ENCODE measurements at regions not wholly inside any gene's neighbourhood (a gene's known extent, or its start where the extent isn't known, plus 50 kb on each side); places are given as distances from the start of the nearest gene placed in this dataset.

DNA sequence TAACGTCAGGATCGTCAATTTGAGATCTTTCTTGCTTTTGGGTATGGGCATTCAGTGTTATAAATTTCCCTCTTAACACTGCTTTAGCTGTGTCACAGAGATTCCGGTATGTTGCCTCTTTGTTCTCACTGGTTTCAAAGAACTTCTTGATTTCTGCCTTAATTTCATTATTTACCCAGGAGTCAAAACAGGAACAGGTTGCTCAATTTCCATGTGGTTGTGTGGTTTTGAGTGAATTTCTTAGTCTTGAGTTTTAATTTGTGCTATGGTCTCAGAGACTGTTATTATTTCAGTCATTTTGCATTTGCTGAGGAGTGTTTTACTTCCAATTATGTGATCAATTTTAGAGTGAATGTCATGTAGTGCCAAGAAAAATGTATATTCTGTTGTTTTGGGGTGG is 153.1 kb downstream of the PCDH17 start:
- no peaks in the 10 kb centered on the region for H3K36me3 ChIP-seq
- no peaks in the 10 kb centered on the region for H3K4me1 ChIP-seq
- DNase-seq, result no peak
- H3K9me3 ChIP-seq, result no peaks in the 10 kb centered on the region
- H3K27me3 ChIP-seq, result no peaks in the 10 kb centered on the region
- TF ChIP-seq CTCF (IDR thresholded peaks at IDR 0.05; ENCODE audit: low read depth, low read length), result no peak
- no peak overlapping the region for H3K4me3 ChIP-seq (ENCODE audit: low read depth, low read length)

DNA sequence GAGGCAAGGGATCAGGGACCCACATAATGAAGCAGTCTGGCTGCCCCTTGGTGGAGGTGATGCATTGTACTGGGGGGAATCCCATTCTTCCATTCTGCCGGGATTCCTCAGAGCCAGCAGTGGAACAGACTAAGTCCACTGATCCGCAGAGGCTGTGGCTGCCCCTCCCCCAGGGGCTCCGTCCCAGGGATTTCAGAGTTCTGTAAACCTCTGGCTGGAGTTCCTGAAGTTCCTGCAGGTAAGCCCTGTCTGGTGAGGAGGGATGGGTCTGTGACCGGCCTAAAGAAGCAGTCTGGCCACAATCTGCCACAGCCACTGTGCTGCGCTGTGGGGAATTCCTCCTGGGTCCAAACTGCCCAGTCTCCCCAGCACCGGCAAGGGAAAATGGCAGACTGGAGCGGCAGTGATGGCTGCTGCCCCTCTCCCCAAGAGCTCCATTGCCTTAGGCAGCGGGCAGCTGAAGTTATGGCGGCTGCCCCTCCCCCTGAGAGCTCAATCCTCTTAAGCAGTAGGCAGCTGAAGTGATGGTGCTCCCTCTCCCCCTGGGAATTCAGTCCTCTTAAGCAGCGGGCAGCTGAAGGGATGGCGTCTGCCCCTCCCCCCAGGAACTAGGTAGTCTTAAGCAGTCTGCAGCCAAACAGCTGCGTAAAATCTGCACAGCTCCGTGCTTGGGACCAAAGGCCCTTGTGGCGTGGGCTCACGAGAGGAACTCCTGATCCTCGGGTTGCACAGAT is 155.7 kb downstream of the PCDH17 start:
- H3K4me1 ChIP-seq, result no peaks in the 10 kb centered on the region
- peak; percentile 12 for DNase-seq
- TF ChIP-seq CTCF (IDR thresholded peaks at IDR 0.05; ENCODE audit: low read depth, low read length), result no peak
- no peaks in the 10 kb centered on the region for H3K36me3 ChIP-seq
- no peak overlapping the region for H3K4me3 ChIP-seq (ENCODE audit: low read depth, low read length)
- no peaks in the 10 kb centered on the region for H3K27me3 ChIP-seq
- H3K9me3 ChIP-seq, result no peaks in the 10 kb centered on the region

DNA sequence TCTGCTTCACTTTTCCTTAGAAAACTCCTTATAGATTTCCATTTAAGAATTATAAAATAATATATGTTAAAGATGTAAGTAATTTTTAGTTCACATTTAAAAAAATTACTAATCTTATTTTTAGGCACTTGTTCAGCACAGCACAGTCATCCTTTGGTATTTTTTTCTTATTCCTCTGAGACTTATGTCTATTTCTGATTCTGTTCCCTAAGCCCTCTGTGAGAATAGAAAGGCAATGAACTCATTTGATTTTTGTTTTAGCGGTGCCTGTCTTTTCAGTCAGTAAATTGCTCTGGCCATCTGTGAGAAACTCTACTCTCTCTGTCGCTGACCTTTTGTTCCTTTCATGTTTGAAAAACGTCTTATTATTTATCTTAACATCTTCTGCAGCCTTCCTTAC is 168.1 kb downstream of the PCDH17 start:
- no peak for TF ChIP-seq CTCF (IDR thresholded peaks at IDR 0.05; ENCODE audit: low read depth, low read length)
- Histone ChIP-seq H3K36me3 (no peaks in the 10 kb centered on the region), H3K4me3 (ENCODE audit: low read depth, low read length) (no peak overlapping the region), H3K9me3 (no peaks in the 10 kb centered on the region), H3K4me1 (no peaks in the 10 kb centered on the region), H3K27me3 (no peaks in the 10 kb centered on the region)
- no peak for DNase-seq

- TF ChIP-seq CTCF (IDR thresholded peaks at IDR 0.05; ENCODE audit: low read depth, low read length), result no peak
- H3K27me3 ChIP-seq, result no peaks in the 10 kb centered on the region
- H3K9me3 ChIP-seq, result no peaks in the 10 kb centered on the region
- no peaks in the 10 kb centered on the region for H3K36me3 ChIP-seq
- H3K4me3 ChIP-seq (ENCODE audit: low read depth, low read length), result no peak overlapping the region
- H3K4me1 ChIP-seq, result peaks cover 7% of the 10 kb centered on the region
- DNase-seq, result no peak
Observed at GRCh38 chr13:57813651-57814050, 182.1 kb downstream of the PCDH17 start.

GRCh38 chr13:57815600-57815999 is 184.1 kb downstream of the PCDH17 start:
- DNase-seq, result no peak
- Histone ChIP-seq H3K4me3 (ENCODE audit: low read depth, low read length) (no peak overlapping the region), H3K36me3 (no peaks in the 10 kb centered on the region), H3K27me3 (no peaks in the 10 kb centered on the region), H3K4me1 (peaks cover 7% of the 10 kb centered on the region), H3K9me3 (no peaks in the 10 kb centered on the region)
- TF ChIP-seq CTCF (IDR thresholded peaks at IDR 0.05; ENCODE audit: low read depth, low read length), result no peak

DNA sequence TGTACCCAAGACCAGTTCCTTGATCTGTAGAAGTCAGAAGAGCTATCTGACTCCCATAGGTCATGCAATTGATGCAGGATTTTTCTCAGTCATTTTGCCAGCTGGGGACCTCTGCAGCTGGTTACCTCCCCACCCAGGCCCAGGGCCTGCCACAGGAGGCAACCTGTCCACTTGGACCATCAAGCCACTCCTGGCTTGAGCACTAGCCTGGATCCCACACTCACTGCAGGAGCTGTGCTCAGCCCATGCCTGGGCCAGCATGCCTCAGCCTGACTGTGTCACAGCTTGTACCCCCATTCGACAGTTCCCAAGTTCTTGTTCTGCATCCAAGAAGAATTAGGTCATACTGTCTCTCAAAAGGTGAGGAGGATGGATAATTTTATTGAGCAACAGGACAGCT is 189.4 kb downstream of the PCDH17 start:
- H3K4me3 ChIP-seq (ENCODE audit: low read depth, low read length), result no peak overlapping the region
- no peak for TF ChIP-seq CTCF (IDR thresholded peaks at IDR 0.05; ENCODE audit: low read depth, low read length)
- DNase-seq, result no peak
- H3K9me3 ChIP-seq, result no peaks in the 10 kb centered on the region
- no peaks in the 10 kb centered on the region; the same call in 1 of the 2 replicates for H3K4me1 ChIP-seq
- H3K36me3 ChIP-seq, result no peaks in the 10 kb centered on the region
- H3K27me3 ChIP-seq, result no peaks in the 10 kb centered on the region

All from BE2C (cell line).